H1 (cell line): ENCODE measurements at regions not wholly inside any gene's neighbourhood (a gene's known extent, or its start where the extent isn't known, plus 50 kb on each side); places are given as distances from the start of the nearest gene placed in this dataset.

Experiments used
- CTCF ChIA-PET: fragments of 300-600 bp; sonication (Branson Sonifier 250); formaldehyde crosslinking; loops from one replicate; lab custom pipeline; 2021; ENCODE audit not compliant: partially characterized antibody; lab: Charles Lee
- POLR2A ChIA-PET: fragments of 300-600 bp; sonication (Branson Sonifier 250); formaldehyde crosslinking; loops from one replicate; lab custom pipeline; 2021; ENCODE audit warnings: inconsistent platforms; ENCODE audit not compliant: partially characterized antibody; lab: Charles Lee
- DNase-seq, 2 experiments: peaks; one replicate each; pipeline versions ENCODE4 v3.0.0 to v3.0.0-alpha.2; 2010 to 2022; ENCODE audit warnings: low spot score in 2 of 2, low read depth in 1 of 2, mixed read lengths in 1 of 2
- FAIRE-seq: peaks from 2 replicates; lab custom pipeline; 2011; peaks lifted over from hg19 to GRCh38; lab: Jason Lieb, UNC
- H2AFZ ChIP-seq: 2 replicates; pipeline ENCODE4 v1.8.1; 2012; ENCODE audit warnings: low read length, inconsistent platforms
- H2AK5ac ChIP-seq: 2 replicates; pipeline ENCODE4 v1.6.1; 2013; ENCODE audit warnings: low read depth, low read length
- H2BK120ac ChIP-seq: replicated peaks from 2 replicates; pipeline ENCODE3; 2013; ENCODE audit warnings: low read depth, low read length, inconsistent platforms
- H2BK12ac ChIP-seq: 2 replicates; pipeline ENCODE4 v1.6.1; 2013; ENCODE audit warnings: low read depth, low read length
- H2BK15ac ChIP-seq: 2 replicates; pipeline ENCODE4 v1.6.1; 2013; ENCODE audit warnings: low read length
- H2BK20ac ChIP-seq: 2 replicates; pipeline ENCODE4 v1.6.1; 2013; ENCODE audit warnings: low read length
- H2BK5ac ChIP-seq: 2 replicates; pipeline ENCODE4 v1.6.1; 2013; ENCODE audit warnings: low read depth, low read length
- H3K14ac ChIP-seq: 2 replicates; pipeline ENCODE4 v1.6.1; 2013; ENCODE audit warnings: inconsistent platforms; ENCODE audit not compliant: insufficient read length
- H3K18ac ChIP-seq: 2 replicates; pipeline ENCODE4 v1.6.1; 2013; ENCODE audit warnings: low read length; ENCODE audit errors: extremely low read depth
- H3K23ac ChIP-seq: 2 replicates; pipeline ENCODE4 v1.6.1; 2013; ENCODE audit warnings: inconsistent platforms; ENCODE audit not compliant: insufficient read length
- H3K23me2 ChIP-seq: 2 replicates; pipeline ENCODE4 v1.6.1; 2013; ENCODE audit warnings: low read depth, low read length
- H3K27ac ChIP-seq: 2 replicates; pipeline ENCODE4 v1.6.1; 2011; ENCODE audit warnings: low read depth, low read length, inconsistent platforms
- H3K27me3 ChIP-seq, 4 experiments: replicated peaks in 1 of 4; 1 replicate in 1 of 4; 2 replicates in 3 of 4; pipeline versions ENCODE4 v1.6.1 to v1.8.1; 2011 to 2013; ENCODE audit warnings: low read length in 3 of 4, mild to moderate bottlenecking in 3 of 4, inconsistent platforms in 2 of 4, mixed read lengths in 2 of 4, moderate library complexity in 1 of 4; ENCODE audit not compliant: control insufficient read depth in 3 of 4, insufficient read depth in 3 of 4; ENCODE audit errors: extremely low read depth in 1 of 4
- H3K36me3 ChIP-seq, 4 experiments: 2 replicates each; pipeline versions ENCODE4 v1.6.1 to v1.8.1; 2011 to 2013; ENCODE audit warnings: mild to moderate bottlenecking in 4 of 4, low read length in 3 of 4, moderate library complexity in 2 of 4, control low read depth in 1 of 4, inconsistent platforms in 1 of 4; ENCODE audit not compliant: insufficient read depth in 4 of 4, control insufficient read depth in 2 of 4
- H3K4ac ChIP-seq: replicated peaks from 2 replicates; pipeline ENCODE3; 2013; ENCODE audit warnings: low read length, low read depth, mixed read lengths, inconsistent platforms; ENCODE audit not compliant: insufficient read length
- H3K4me1 ChIP-seq, 4 experiments: replicated peaks in 1 of 4; 1 replicate in 1 of 4; 2 replicates in 3 of 4; pipeline versions ENCODE4 v1.6.1 to v1.8.1; 2011 to 2013; ENCODE audit warnings: low read length in 3 of 4, inconsistent platforms in 2 of 4, mixed read lengths in 1 of 4; ENCODE audit not compliant: insufficient read depth in 4 of 4, control insufficient read depth in 3 of 4
- H3K4me2 ChIP-seq, 2 experiments: 2 replicates each; pipeline versions ENCODE4 v1.6.1 to v1.8.1; 2011 to 2013; ENCODE audit warnings: low read depth in 2 of 2, low read length in 2 of 2, control low read depth in 1 of 2, inconsistent platforms in 1 of 2, mild to moderate bottlenecking in 1 of 2; ENCODE audit not compliant: insufficient read depth in 1 of 2
- H3K4me3 ChIP-seq, 4 experiments: fragments of 200-600, 300-600 bp in 1 of 4; sonication (generic), shearing (Covaris generic), sonication (Bioruptor Twin) in 1 of 4; 2 replicates each; pipeline versions ENCODE4 v1.5.1 to v1.8.1; 2011 to 2016; ENCODE audit warnings: low read length in 4 of 4, low read depth in 3 of 4, control low read depth in 2 of 4, inconsistent platforms in 2 of 4, mild to moderate bottlenecking in 2 of 4, mixed read lengths in 1 of 4, moderate library complexity in 1 of 4; ENCODE audit not compliant: insufficient read depth in 2 of 4; ENCODE audit errors: extremely low read depth in 1 of 4
- H3K56ac ChIP-seq: replicated peaks from 2 replicates; pipeline ENCODE3; 2013; ENCODE audit warnings: low read depth, mild to moderate bottlenecking, mixed read lengths, low read length, inconsistent platforms; ENCODE audit not compliant: insufficient read length
- H3K79me1 ChIP-seq: 2 replicates; pipeline ENCODE4 v1.6.1; 2013; ENCODE audit warnings: low read depth, low read length, control low read depth
- H3K79me2 ChIP-seq, 2 experiments: 2 replicates each; pipeline versions ENCODE4 v1.6.1 to v1.8.1; 2012 to 2013; ENCODE audit warnings: low read length in 2 of 2, mild to moderate bottlenecking in 2 of 2, inconsistent platforms in 1 of 2; ENCODE audit not compliant: insufficient read depth in 2 of 2, control insufficient read depth in 1 of 2
- H3K9ac ChIP-seq, 4 experiments: replicated peaks in 1 of 4; 1 replicate in 1 of 4; 2 replicates in 3 of 4; pipeline versions ENCODE4 v1.6.1 to v1.8.1; 2011 to 2013; ENCODE audit warnings: low read depth in 3 of 4, low read length in 3 of 4, control low read depth in 2 of 4, mild to moderate bottlenecking in 2 of 4, moderate library complexity in 2 of 4, inconsistent platforms in 1 of 4; ENCODE audit errors: extremely low read depth in 1 of 4
- H3K9me3 ChIP-seq, 2 experiments: 2 replicates each; pipeline versions ENCODE4 v1.6.1 to v1.8.1; 2012 to 2013; ENCODE audit warnings: mild to moderate bottlenecking in 2 of 2, moderate library complexity in 2 of 2, control low read depth in 1 of 2, inconsistent platforms in 1 of 2, low read depth in 1 of 2, low read length in 1 of 2, mixed read lengths in 1 of 2; ENCODE audit not compliant: insufficient read depth in 2 of 2
- H4K20me1 ChIP-seq, 2 experiments: replicated peaks in 1 of 2; 2 replicates each; pipeline versions ENCODE3 to v1.8.1; 2011 to 2013; ENCODE audit warnings: inconsistent platforms in 2 of 2, low read length in 2 of 2, mild to moderate bottlenecking in 1 of 2; ENCODE audit not compliant: insufficient read depth in 2 of 2, control insufficient read depth in 1 of 2
- H4K5ac ChIP-seq: 2 replicates; pipeline ENCODE4 v1.6.1; 2013; ENCODE audit warnings: low read length, low read depth, mixed read lengths, inconsistent platforms; ENCODE audit not compliant: insufficient read length
- H4K8ac ChIP-seq: 2 replicates; pipeline ENCODE4 v1.8.0; 2013; ENCODE audit warnings: mild to moderate bottlenecking, moderate library complexity, low read length, inconsistent platforms; ENCODE audit not compliant: insufficient read depth; ENCODE audit errors: extremely low read depth
- H4K91ac ChIP-seq: replicated peaks from 2 replicates; pipeline ENCODE3; 2013; ENCODE audit warnings: low read length, mixed read lengths, inconsistent platforms; ENCODE audit not compliant: insufficient read length
- CEBPB ChIP-seq: IDR thresholded peaks from 2 replicates; pipeline ENCODE4 v1.6.1; 2012; ENCODE audit warnings: low read depth, low read length
- EGR1 ChIP-seq: IDR thresholded peaks from 2 replicates; pipeline ENCODE4 v1.6.1; 2011; ENCODE audit warnings: low read depth, low read length, borderline replicate concordance
- EP300 ChIP-seq, 2 experiments: IDR thresholded peaks; 1 replicate in 1 of 2; 2 replicates in 1 of 2; pipeline ENCODE4 v1.6.1; 2011 to 2012; ENCODE audit warnings: low read depth in 2 of 2, low read length in 2 of 2, mild to moderate bottlenecking in 2 of 2, borderline replicate concordance in 1 of 2, inconsistent platforms in 1 of 2, moderate library complexity in 1 of 2
- HDAC2 ChIP-seq, 2 experiments: fragments of 300-600 bp in 1 of 2; sonication (generic) in 1 of 2; IDR thresholded peaks; 2 replicates each; pipeline ENCODE4 v1.6.1; 2011 to 2012; ENCODE audit warnings: low read depth in 2 of 2, low read length in 2 of 2, mild to moderate bottlenecking in 2 of 2, moderate library complexity in 2 of 2, borderline replicate concordance in 1 of 2, inconsistent platforms in 1 of 2
- JUN ChIP-seq: IDR thresholded peaks from 2 replicates; pipeline ENCODE4 v1.6.1; 2011; ENCODE audit warnings: low read depth, mild to moderate bottlenecking, improper control_type of control experiment, low read length
- KDM4A ChIP-seq: IDR thresholded peaks from one replicate; pipeline ENCODE4 v1.7.1; 2012; ENCODE audit warnings: low read depth, mild to moderate bottlenecking, moderate library complexity, low read length, inconsistent platforms; ENCODE audit not compliant: severe bottlenecking
- KDM5A ChIP-seq: fragments of 200-600 bp; IDR thresholded peaks from 2 replicates; pipeline ENCODE4 v1.7.1; 2012; ENCODE audit warnings: mild to moderate bottlenecking, low read length, inconsistent platforms, mixed read lengths
- PHF8 ChIP-seq: fragments of 200-600 bp; sonication (generic); conservative IDR thresholded peaks from 2 replicates; pipeline ENCODE4 v1.7.1; 2012; ENCODE audit warnings: low read depth, mild to moderate bottlenecking, inconsistent platforms, low read length, moderate library complexity
- POLR2A ChIP-seq, 2 experiments: IDR thresholded peaks; 1 replicate in 1 of 2; 2 replicates in 1 of 2; pipeline ENCODE4 v1.6.1; 2011; ENCODE audit warnings: low read depth in 2 of 2, low read length in 2 of 2, mild to moderate bottlenecking in 2 of 2; ENCODE audit errors: control extremely low read depth in 1 of 2
- RNF2 ChIP-seq: fragments of 200-900, 300-1000 bp; sonication (generic); IDR thresholded peaks from 2 replicates; pipeline ENCODE4 v1.7.1; 2016; ENCODE audit warnings: borderline replicate concordance, low read depth, mild to moderate bottlenecking, antibody characterized with exemption, low read length; ENCODE audit not compliant: poor library complexity, severe bottlenecking; ENCODE audit errors: missing control alignments
- SIX5 ChIP-seq: IDR thresholded peaks from 2 replicates; pipeline ENCODE4 v1.6.1; 2011; ENCODE audit warnings: mild to moderate bottlenecking, low read depth, low read length
- TAF7 ChIP-seq: optimal IDR thresholded peaks from 2 replicates; pipeline ENCODE3; 2011; ENCODE audit warnings: low read depth, mild to moderate bottlenecking, inconsistent platforms, low read length, moderate library complexity, borderline replicate concordance
- WGBS, 2 experiments: shearing (Covaris generic) in 1 of 2; methylation state at CpG; one replicate each; pipeline versions ENCODE4 v1.1.6 to v1.1.7; 2013 to 2015; ENCODE audit warnings: low lambda C conversion rate in 2 of 2, mixed read lengths in 2 of 2, inconsistent platforms in 1 of 2, low coverage in 1 of 2, missing lambda C conversion rate in 1 of 2; ENCODE audit not compliant: insufficient replicate concordance in 2 of 2, insufficient coverage in 1 of 2, insufficient read length in 1 of 2; ENCODE audit errors: extremely low coverage in 1 of 2, missing lambda C conversion rate in 1 of 2; 5-methylcytosine and 5-hydroxymethylcytosine counted together

- TF ChIP-seq EGR1: no peak
These were observed 164.9 kb upstream of the IL12A start (continued) for GRCh38 chr3:159823780-159824179.

GRCh38 chr3:159824333-159824732 lies 164.3 kb upstream of the IL12A start:
- Histone ChIP-seq H3K4me3 (no peak overlapping the region), H2BK20ac (no peak overlapping the region), H3K14ac (no peak overlapping the region), H3K56ac (no peak overlapping the region), H2AFZ (no peak overlapping the region), H4K20me1 (no peaks in the 10 kb centered on the region), H2AK5ac (no peak overlapping the region), H3K4me2 (no peak overlapping the region), H2BK12ac (no peak overlapping the region), H3K79me2 (no peaks in the 10 kb centered on the region), H3K4ac (no peak overlapping the region), H3K27me3 (no peaks in the 10 kb centered on the region), H2BK120ac (no peak overlapping the region), H4K5ac (no peak overlapping the region), H3K9ac (no peak overlapping the region), H3K79me1 (no peaks in the 10 kb centered on the region), H3K36me3 (no peaks in the 10 kb centered on the region), H3K9me3 (no peaks in the 10 kb centered on the region), H3K4me1 (no peaks in the 10 kb centered on the region), H4K91ac (no peak overlapping the region), H3K23ac (no peak overlapping the region), H3K18ac (no peak overlapping the region), H4K8ac (no peak overlapping the region), H2BK15ac (no peak overlapping the region), H3K23me2 (no peaks in the 10 kb centered on the region), H2BK5ac (no peak overlapping the region), H3K27ac (no peak overlapping the region)
- POLR2A ChIA-PET: no interaction called here
- WGBS, 2 experiments: 85% methylated on average over 2 of the region's 2 CpGs; no CpG with 5 or more reads in 1 of the 2 experiments
- DNase-seq (no peak), FAIRE-seq (no peak)
- CTCF ChIA-PET: interaction anchor here (1.3 to 11.3 kb wide), 3 partner anchors 16 to 237 kb away, joined by 3 to 109 read pairs (median 7); no protein-coding TSS in a partner anchor
- TF ChIP-seq KDM4A (no peak), POLR2A (IDR thresholded peaks at IDR 0.05; ENCODE audit: control extremely low read depth in 1 of 2, low read depth in 2 of 2, low read length in 2 of 2) (no peak), TAF7 (no peak), HDAC2 (IDR thresholded peaks at IDR 0.05; ENCODE audit: borderline replicate concordance in 1 of 2, low read depth in 2 of 2, low read length in 2 of 2) (no peak), PHF8 (no peak), SIX5 (no peak), CEBPB (no peak), JUN (no peak), RNF2 (no peak), KDM5A (no peak), EP300 (IDR thresholded peaks at IDR 0.05; ENCODE audit: borderline replicate concordance in 1 of 2, low read depth in 2 of 2, low read length in 2 of 2) (no peak)
